Kidney (tissue), 13 donors: ENCODE measurements at regions not wholly inside any gene's neighbourhood (a gene's known extent, or its start where the extent isn't known, plus 50 kb on each side); places are given as distances from the start of the nearest gene placed in this dataset.
"Not testable (repeated sequence)": the region's sequence is repeated elsewhere in the genome, so short reads cannot be mapped to it uniquely, and the experiment has no call there.

Source experiments
- DNase-seq, 5 donors: peaks; one replicate each; pipeline ENCODE4 v3.0.0-alpha.2; 2013 to 2020
- FAIRE-seq: peaks from 2 replicates; lab custom pipeline; 2012; peaks lifted over from hg19 to GRCh38; lab: Jason Lieb, UNC
- H3K27ac ChIP-seq, 2 donors: one replicate each; pipeline ENCODE4 v1.7.0; 2013; ENCODE audit warnings: low read depth in 2 of 2, low read length in 2 of 2, inconsistent platforms in 1 of 2
- H3K27me3 ChIP-seq: one replicate; pipeline ENCODE4 v1.7.1; 2013; ENCODE audit warnings: low read length, inconsistent platforms; ENCODE audit not compliant: control insufficient read depth, insufficient read depth
- H3K36me3 ChIP-seq, 3 donors: one replicate each; pipeline versions ENCODE4 v1.7.0 to v1.7.1; 2013; ENCODE audit warnings: low read length in 3 of 3, control low read depth in 1 of 3, inconsistent platforms in 1 of 3; ENCODE audit not compliant: insufficient read depth in 3 of 3, control insufficient read depth in 2 of 3
- H3K4me1 ChIP-seq, 3 donors: one replicate each; pipeline versions ENCODE4 v1.7.0 to v1.7.1; 2013; ENCODE audit warnings: low read length in 3 of 3, inconsistent platforms in 1 of 3, low read depth in 1 of 3; ENCODE audit not compliant: control insufficient read depth in 2 of 3, insufficient read depth in 2 of 3
- H3K4me3 ChIP-seq, 3 donors: one replicate each; pipeline versions ENCODE4 v1.7.0 to v1.8.1; 2013; ENCODE audit warnings: low read length in 3 of 3, control low read depth in 1 of 3, inconsistent platforms in 1 of 3
- H3K9ac ChIP-seq, 3 donors: one replicate each; pipeline versions ENCODE4 v1.7.0 to v1.7.1; 2013; ENCODE audit warnings: low read length in 3 of 3, control low read depth in 1 of 3, inconsistent platforms in 1 of 3
- H3K9me3 ChIP-seq, 3 donors: one replicate each; pipeline versions ENCODE4 v1.7.0 to v1.7.1; 2013; ENCODE audit warnings: low read length in 3 of 3, control low read depth in 1 of 3, inconsistent platforms in 1 of 3; ENCODE audit not compliant: control insufficient read depth in 2 of 3, insufficient read depth in 1 of 3
- CTCF ChIP-seq: IDR thresholded peaks from 3 replicates; pipeline ENCODE4 v1.5.1; 2012; ENCODE audit warnings: mild to moderate bottlenecking, moderate library complexity, borderline replicate concordance; ENCODE audit not compliant: insufficient read depth; ENCODE audit errors: extremely low read depth
- intact Hi-C: fragments of 100-400 bp; cut with DNase I; formaldehyde crosslinking; loops from one replicate; pipeline ENCODE4 v1.11.1; 2022
- donor health status: control.
- donor health status: control.
- donor health status: control.
- donor health status: control.
- donor health status: control.
- donor health status: DM: yes; HTN: yes; CAD: no.
- donor health status: Normal renal cell carcinoma (clear cell type).

DNA sequence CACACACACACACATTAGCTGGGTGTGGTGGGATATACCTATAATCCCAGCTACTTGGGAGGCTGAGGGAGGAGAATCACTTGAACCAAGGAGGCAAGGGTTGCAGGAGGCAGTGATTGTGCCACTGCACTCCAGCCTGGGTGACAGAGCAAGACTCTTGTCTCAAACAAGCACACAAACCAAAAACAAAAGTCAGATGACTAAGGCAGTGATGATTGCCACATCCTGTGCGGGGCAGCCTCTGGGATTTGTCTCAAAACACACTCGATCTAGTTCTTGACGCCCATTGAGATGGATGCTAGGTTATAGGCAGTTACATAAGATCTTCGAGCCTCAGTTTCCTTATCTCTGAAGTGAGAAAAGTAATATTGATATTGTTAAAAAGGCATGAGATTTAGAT is 57.8 kb upstream of the NBPF8 start:
- H3K9me3 ChIP-seq, intact Hi-C loops, H3K4me1 ChIP-seq, H3K9ac ChIP-seq, FAIRE-seq, H3K36me3 ChIP-seq, H3K4me3 ChIP-seq, H3K27me3 ChIP-seq, H3K27ac ChIP-seq: not testable (repeated sequence)
- DNase-seq = peak in 1 of 5 donors; percentile 26

DNA sequence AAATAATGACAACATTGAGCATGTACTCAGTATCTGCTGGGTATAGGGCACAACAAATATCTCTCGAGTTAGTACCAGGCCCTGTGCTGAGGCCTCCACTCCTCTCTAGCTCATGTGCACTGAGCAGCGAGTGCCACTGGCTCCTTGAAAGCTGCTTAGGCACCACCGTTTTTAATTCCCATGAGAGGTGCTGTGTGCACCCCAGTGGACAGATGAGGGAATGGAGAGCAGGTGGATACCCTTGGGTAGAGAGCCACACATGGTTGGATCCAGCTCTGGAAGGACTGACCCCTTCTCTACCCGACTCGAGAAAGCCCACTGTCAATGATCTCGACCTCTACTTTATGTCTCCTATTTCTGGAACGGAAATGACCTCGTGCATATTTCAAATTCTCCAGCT is 58.7 kb upstream of the NBPF8 start:
- H3K27ac ChIP-seq, H3K4me3 ChIP-seq, H3K9me3 ChIP-seq, FAIRE-seq, intact Hi-C loops, H3K36me3 ChIP-seq, H3K4me1 ChIP-seq, H3K27me3 ChIP-seq, H3K9ac ChIP-seq: not testable (repeated sequence)
- DNase-seq = peak; percentile 2 to 36 (median 13)
- TF ChIP-seq CTCF = peak; percentile 10

DNA sequence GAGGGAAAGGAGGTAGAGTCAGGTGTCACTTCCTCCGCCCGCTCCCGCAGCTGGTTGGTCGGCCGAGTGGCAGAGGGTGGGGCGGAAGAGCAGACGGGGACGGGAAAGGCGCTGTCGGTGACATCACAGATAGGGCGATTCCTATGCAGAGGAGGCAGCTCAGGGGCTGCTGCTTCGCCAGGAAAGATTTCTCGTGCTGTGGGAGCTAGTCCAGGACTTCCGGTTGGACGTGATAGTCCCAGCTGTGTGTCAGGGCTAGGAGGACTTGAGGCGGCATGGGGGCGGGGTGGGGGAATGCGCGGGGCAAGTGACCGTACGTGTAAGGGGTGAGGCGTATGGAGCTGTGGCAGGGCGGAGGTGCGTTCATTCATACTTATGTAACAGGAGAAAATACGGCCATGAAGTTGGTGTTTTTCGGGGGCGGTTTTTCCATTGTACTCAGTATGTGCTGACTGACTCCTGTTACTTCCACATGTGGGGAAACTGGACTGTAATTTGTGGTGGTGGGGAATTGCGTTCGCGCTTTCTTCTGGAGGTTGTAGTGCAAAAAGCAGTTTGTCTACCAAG is 60.1 kb upstream of the NBPF8 start:
- Histone ChIP-seq H3K4me3 (peak overlapping the region in 1 of 3 donors; percentile 21), H3K27ac (peak overlapping the region in 1 of 2 donors; percentile 47)
- H3K36me3 ChIP-seq, H3K4me1 ChIP-seq, intact Hi-C loops, H3K9ac ChIP-seq, H3K27me3 ChIP-seq, H3K9me3 ChIP-seq, FAIRE-seq: not testable (repeated sequence)
- peak; percentile 36 to 76 (median 71) for DNase-seq

DNA sequence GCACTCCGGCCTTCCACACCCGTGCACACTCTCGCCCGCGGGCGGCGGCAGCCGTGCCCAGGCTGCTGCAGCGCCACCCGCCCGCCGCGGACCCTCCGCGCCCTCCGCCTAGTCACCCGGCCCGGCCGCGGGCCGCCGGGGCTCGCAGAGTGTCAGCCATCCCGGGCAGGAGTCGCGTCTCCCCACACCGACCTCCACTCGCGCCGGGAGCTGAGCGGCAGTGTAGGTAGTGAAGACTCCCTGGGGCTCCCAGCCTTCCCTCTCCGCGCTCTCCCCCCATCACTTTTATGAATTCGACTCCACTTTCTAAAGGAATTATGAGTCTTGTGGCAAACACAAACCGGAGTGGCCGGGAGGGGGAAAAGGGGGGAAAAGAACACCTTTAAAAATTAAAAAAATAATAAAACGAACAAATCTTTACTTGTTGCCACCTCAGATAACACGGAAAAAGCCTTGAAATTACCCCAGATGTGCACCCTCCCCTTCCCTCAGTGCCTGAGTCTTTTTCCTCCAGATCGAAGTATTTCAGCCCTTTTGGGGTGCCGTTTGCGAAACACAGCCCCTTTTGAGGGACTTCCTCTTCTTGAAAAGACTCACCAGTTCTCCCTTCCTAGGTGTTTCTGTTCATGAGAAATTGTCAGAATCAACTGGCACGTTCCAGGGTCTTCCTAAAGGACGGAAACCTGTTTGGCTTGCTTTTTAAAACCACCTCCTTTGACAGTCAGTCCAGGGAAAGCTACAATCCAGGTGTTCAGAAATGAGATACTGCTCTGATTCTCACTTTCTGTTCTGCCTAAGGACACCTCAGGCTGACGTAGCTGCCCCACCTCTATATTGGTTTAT is 72.4 kb upstream of the NBPF8 start:
- FAIRE-seq, H3K27me3 ChIP-seq, intact Hi-C loops, H3K9ac ChIP-seq, H3K27ac ChIP-seq, H3K9me3 ChIP-seq, H3K4me1 ChIP-seq, H3K4me3 ChIP-seq, H3K36me3 ChIP-seq: not testable (repeated sequence)
- DNase-seq = peak in 2 of 5 donors; percentile 0 to 55

DNA sequence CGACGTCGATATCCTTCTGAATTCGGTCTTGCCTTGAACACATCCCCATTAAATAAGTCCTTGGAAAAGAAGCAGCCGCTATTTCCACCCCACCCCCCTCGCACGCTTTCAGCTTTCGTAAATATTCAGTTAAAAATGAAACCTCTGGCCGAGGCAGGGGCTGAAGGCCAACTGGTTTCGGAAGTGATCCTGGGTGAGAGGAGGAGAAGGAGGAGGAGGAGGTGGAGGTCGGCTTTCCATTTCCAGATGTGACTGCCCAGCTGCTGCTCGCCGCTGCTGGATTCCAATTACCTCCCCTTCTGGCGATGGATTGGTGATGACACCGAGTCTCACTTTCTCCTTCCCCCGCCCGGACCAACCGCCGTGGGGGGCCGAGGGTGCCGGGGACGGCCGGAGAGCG is 73.1 kb upstream of the NBPF8 start:
- H3K4me1 ChIP-seq, intact Hi-C loops, H3K36me3 ChIP-seq, H3K9me3 ChIP-seq, H3K27me3 ChIP-seq, FAIRE-seq, H3K9ac ChIP-seq, H3K27ac ChIP-seq: not testable (repeated sequence)
- peak; percentile 28 to 53 (median 40) for DNase-seq
- H3K4me3 ChIP-seq = peak overlapping the region; percentile 25 to 48 (median 26)

GRCh38 chr1:120340838-120341751 is 73.7 kb upstream of the NBPF8 start:
- H3K27ac ChIP-seq, H3K27me3 ChIP-seq, H3K9ac ChIP-seq, H3K4me3 ChIP-seq, intact Hi-C loops, H3K4me1 ChIP-seq, FAIRE-seq, H3K9me3 ChIP-seq, H3K36me3 ChIP-seq: not testable (repeated sequence)
- peak in 1 of 5 donors; percentile 71 for DNase-seq

DNA sequence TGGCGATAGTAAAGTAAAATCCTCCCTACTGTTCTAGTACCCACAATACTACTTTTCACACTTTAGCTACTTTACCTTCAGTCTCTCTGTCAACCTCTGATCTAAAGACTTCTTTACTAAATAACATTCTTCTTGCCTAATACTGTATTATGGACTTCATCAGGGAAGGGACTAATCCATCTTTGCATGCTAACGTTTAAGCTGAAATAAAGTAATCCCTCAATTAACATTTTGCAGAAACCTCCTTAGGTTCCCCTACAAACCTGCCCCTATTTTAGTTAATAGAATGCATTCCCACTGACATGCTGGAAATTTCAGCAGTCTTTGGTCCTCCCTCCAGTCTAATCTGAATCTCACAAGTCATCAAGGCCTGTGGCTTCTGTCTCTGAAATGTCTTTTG is 99.1 kb upstream of the NBPF8 start:
- H3K9ac ChIP-seq, H3K4me1 ChIP-seq, DNase-seq, H3K27ac ChIP-seq, H3K27me3 ChIP-seq, FAIRE-seq, H3K36me3 ChIP-seq, H3K9me3 ChIP-seq, intact Hi-C loops, H3K4me3 ChIP-seq: not testable (repeated sequence)
